Activated CD4-positive, alpha-beta memory T cell treated with anti-CD3 and anti-CD28 coated beads, Interleukin-2, amount 10 ng/mL, durations not matched to agents 7 days and 5 days (primary cell): ENCODE measurements at regions not wholly inside any gene's neighbourhood (a gene's known extent, or its start where the extent isn't known, plus 50 kb on each side); places are given as distances from the start of the nearest gene placed in this dataset.
"Not testable (repeated sequence)": the region's sequence is repeated elsewhere in the genome, so short reads cannot be mapped to it uniquely, and the experiment has no call there.

Source experiments
- CTCF ChIA-PET: fragments of 350-600 bp; sonication (Branson Sonifier 250); formaldehyde crosslinking; loops from one replicate; lab custom pipeline; 2021; ENCODE audit warnings: antibody characterized with exemption, inconsistent platforms; lab: Charles Lee
- POLR2A ChIA-PET: fragments of 350-600 bp; sonication (Branson Sonifier 250); formaldehyde crosslinking; loops from one replicate; lab custom pipeline; 2021; ENCODE audit warnings: antibody characterized with exemption; lab: Charles Lee
- DNase-seq: peaks from one replicate; pipeline ENCODE4 v3.0.0-alpha.2; 2020
- H3K27ac Mint-ChIP-seq: one replicate; pipeline ENCODE4 v1.8.0; 2021; ENCODE audit warnings: mild to moderate bottlenecking, mixed read lengths
- H3K27me3 Mint-ChIP-seq: one replicate; pipeline ENCODE4 v1.8.0; 2021; ENCODE audit warnings: mixed read lengths
- H3K36me3 Mint-ChIP-seq: one replicate; pipeline ENCODE4 v1.8.0; 2021; ENCODE audit warnings: low read depth, mixed read lengths
- H3K4me1 Mint-ChIP-seq: one replicate; pipeline ENCODE4 v1.8.0; 2021; ENCODE audit warnings: mixed read lengths
- H3K4me3 Mint-ChIP-seq: one replicate; pipeline ENCODE4 v1.8.0; 2021; ENCODE audit warnings: mild to moderate bottlenecking, mixed read lengths
- H3K9me3 Mint-ChIP-seq: one replicate; pipeline ENCODE4 v1.8.0; 2021; ENCODE audit warnings: mixed read lengths

- H3K9me3 Mint-ChIP-seq, H3K27me3 Mint-ChIP-seq, H3K36me3 Mint-ChIP-seq, POLR2A ChIA-PET, H3K4me1 Mint-ChIP-seq, H3K4me3 Mint-ChIP-seq, DNase-seq, CTCF ChIA-PET, H3K27ac Mint-ChIP-seq: not testable (repeated sequence)
These were observed 66.2 kb downstream of the SYT15 start for GRCh38 chr10:46645110-46645509.

- H3K27ac Mint-ChIP-seq, CTCF ChIA-PET, H3K4me3 Mint-ChIP-seq, DNase-seq, H3K4me1 Mint-ChIP-seq, H3K36me3 Mint-ChIP-seq, POLR2A ChIA-PET, H3K27me3 Mint-ChIP-seq, H3K9me3 Mint-ChIP-seq: not testable (repeated sequence)
These were observed 67.2 kb downstream of the SYT15 start for GRCh38 chr10:46646132-46646531.

- H3K4me3 Mint-ChIP-seq, CTCF ChIA-PET, DNase-seq, H3K27ac Mint-ChIP-seq, H3K27me3 Mint-ChIP-seq, H3K9me3 Mint-ChIP-seq, POLR2A ChIA-PET, H3K36me3 Mint-ChIP-seq, H3K4me1 Mint-ChIP-seq: not testable (repeated sequence)
These were observed 72.0 kb downstream of the SYT15 start for GRCh38 chr10:46650967-46651366.

GRCh38 chr10:46657437-46657836 lies 78.5 kb downstream of the SYT15 start:
- H3K27me3 Mint-ChIP-seq, H3K9me3 Mint-ChIP-seq, CTCF ChIA-PET, H3K27ac Mint-ChIP-seq, H3K4me1 Mint-ChIP-seq, POLR2A ChIA-PET, H3K36me3 Mint-ChIP-seq, DNase-seq, H3K4me3 Mint-ChIP-seq: not testable (repeated sequence)

GRCh38 chr10:46660027-46660834 lies 81.3 kb downstream of the SYT15 start:
- H3K27ac Mint-ChIP-seq, H3K36me3 Mint-ChIP-seq, H3K9me3 Mint-ChIP-seq, CTCF ChIA-PET, DNase-seq, H3K4me3 Mint-ChIP-seq, POLR2A ChIA-PET, H3K4me1 Mint-ChIP-seq, H3K27me3 Mint-ChIP-seq: not testable (repeated sequence)

DNA sequence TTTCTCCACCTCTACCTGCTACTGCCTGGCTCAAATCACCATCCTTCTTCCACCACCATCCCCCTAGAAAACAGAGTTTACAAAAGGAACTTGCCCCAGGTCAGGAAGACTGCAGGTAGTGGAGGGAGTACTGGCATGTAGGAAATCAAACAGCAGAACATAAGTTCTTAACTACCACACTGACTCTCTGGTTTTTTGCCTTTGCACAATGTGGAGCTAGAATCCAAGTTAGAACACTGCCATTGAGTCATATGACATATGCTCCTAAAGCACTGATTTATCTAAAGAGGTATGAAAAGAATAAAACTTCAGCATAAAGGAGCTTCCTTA lies 81.9 kb downstream of the SYT15 start:
- CTCF ChIA-PET, DNase-seq, H3K4me3 Mint-ChIP-seq, H3K36me3 Mint-ChIP-seq, POLR2A ChIA-PET, H3K9me3 Mint-ChIP-seq, H3K4me1 Mint-ChIP-seq, H3K27me3 Mint-ChIP-seq, H3K27ac Mint-ChIP-seq: not testable (repeated sequence)

- CTCF ChIA-PET, H3K27ac Mint-ChIP-seq, H3K36me3 Mint-ChIP-seq, H3K27me3 Mint-ChIP-seq, H3K4me1 Mint-ChIP-seq, POLR2A ChIA-PET, DNase-seq, H3K9me3 Mint-ChIP-seq, H3K4me3 Mint-ChIP-seq: not testable (repeated sequence)
These were observed 86.6 kb downstream of the SYT15 start for GRCh38 chr10:46665536-46665935.

DNA sequence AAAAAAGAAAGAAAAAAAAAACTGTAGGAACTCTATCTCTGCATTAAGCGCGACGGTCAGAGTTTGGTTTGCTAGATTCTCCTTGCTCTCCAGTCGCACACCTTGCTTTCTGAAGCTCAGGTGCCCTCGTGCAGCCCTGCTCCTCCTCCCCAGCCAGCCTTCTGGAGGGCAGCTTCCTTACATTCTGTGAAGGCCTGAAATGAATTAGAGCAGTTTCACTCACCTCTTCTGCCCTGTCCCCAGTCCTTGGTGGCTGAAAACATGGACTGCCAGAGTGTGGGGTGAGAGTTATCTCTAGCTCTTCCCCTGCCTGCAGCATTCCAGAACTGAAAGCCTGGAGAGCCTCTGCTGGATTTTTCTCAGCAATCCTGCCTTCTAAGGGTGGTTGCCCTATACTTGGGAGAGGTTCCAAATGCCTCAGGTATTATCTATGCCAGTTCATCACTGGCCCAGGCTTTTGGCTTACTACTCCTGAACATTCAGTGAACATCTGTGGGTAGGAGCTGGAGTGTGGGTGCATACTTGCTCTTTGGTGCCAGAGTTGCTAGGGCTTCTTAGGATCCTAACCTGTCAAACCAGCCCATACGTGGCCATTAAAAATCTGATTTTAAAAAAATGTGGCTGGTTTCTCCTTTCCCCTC lies 89.5 kb downstream of the SYT15 start:
- H3K9me3 Mint-ChIP-seq, H3K4me1 Mint-ChIP-seq, H3K27me3 Mint-ChIP-seq, POLR2A ChIA-PET, DNase-seq, CTCF ChIA-PET, H3K4me3 Mint-ChIP-seq, H3K36me3 Mint-ChIP-seq, H3K27ac Mint-ChIP-seq: not testable (repeated sequence)

DNA sequence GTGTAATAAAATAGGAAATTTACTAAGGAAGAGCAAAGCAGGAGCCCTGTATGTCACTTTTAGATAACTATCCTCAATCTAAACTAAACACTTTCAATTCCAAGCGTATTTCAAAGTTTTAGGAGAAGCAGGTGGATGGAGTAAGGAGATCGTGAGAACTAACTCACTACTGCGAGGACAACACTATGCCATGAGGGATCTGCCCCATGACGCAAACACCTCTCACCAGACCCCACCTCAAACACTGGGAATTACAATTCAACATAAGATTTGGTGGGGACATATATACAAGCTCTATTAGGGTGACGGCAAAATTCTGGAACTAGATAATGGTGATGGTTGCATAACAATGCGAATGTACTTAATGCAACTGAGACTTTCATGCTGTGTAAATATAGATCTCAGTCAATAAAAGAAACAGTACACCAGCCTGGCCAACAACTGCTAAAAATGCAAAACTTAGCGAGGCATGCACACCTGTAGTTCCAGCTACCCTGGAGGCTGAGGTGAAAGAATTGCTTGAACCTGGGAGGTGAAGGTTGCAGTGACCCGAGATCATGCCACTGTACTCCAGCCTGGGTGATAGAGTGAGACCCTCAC lies 99.0 kb downstream of the SYT15 start:
- H3K4me1 Mint-ChIP-seq, H3K27me3 Mint-ChIP-seq, DNase-seq, H3K4me3 Mint-ChIP-seq, H3K9me3 Mint-ChIP-seq, POLR2A ChIA-PET, H3K27ac Mint-ChIP-seq, CTCF ChIA-PET, H3K36me3 Mint-ChIP-seq: not testable (repeated sequence)

DNA sequence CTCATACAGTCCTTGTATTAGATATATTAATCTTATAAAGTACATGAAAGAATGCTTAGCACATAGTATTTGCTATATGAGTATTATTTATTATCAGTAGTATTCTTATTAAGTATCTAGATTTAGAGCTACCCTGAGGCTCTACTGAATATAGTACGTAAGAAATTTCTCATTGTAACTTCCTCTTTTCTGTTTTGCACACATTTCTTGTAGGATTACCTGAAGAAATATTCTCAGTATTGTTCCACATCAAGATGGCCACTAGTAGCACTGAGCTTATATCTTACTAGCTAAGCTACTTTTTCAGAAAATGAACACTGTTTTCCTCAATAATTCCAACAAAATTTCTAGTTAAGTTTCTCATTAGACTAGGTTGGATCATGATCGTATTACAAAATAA lies 112.5 kb downstream of the SYT15 start:
- POLR2A ChIA-PET, H3K4me1 Mint-ChIP-seq, H3K36me3 Mint-ChIP-seq, H3K4me3 Mint-ChIP-seq, CTCF ChIA-PET, H3K27ac Mint-ChIP-seq, H3K9me3 Mint-ChIP-seq, DNase-seq, H3K27me3 Mint-ChIP-seq: not testable (repeated sequence)

- H3K9me3 Mint-ChIP-seq, DNase-seq, POLR2A ChIA-PET, H3K4me1 Mint-ChIP-seq, H3K27ac Mint-ChIP-seq, H3K36me3 Mint-ChIP-seq, H3K4me3 Mint-ChIP-seq, CTCF ChIA-PET, H3K27me3 Mint-ChIP-seq: not testable (repeated sequence)
These were observed 114.3 kb downstream of the SYT15 start for GRCh38 chr10:46693218-46693617.

DNA sequence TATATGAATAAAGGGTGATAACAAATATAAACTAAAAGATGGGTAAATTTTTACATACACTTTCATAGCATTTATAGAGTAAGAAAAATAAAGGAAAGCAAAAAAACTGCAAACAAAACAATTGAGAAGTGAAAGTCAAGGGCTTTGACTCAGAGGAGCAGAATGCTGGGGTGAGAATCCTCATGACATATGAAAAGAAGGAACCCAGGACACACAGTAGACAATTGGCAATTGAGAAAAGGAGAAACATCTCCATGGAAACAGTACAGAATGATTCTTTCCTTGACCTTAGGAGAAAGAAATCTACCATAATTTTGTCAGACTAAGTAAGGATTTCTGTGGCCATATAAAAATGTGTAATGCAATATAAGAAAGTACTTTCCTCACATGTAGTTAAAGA lies 138.3 kb downstream of the SYT15 start:
- POLR2A ChIA-PET, CTCF ChIA-PET, H3K4me3 Mint-ChIP-seq, H3K27ac Mint-ChIP-seq, H3K36me3 Mint-ChIP-seq, H3K4me1 Mint-ChIP-seq, DNase-seq, H3K9me3 Mint-ChIP-seq: not testable (repeated sequence)
- peaks cover 18% of the 10 kb centered on the region for H3K27me3 Mint-ChIP-seq

DNA sequence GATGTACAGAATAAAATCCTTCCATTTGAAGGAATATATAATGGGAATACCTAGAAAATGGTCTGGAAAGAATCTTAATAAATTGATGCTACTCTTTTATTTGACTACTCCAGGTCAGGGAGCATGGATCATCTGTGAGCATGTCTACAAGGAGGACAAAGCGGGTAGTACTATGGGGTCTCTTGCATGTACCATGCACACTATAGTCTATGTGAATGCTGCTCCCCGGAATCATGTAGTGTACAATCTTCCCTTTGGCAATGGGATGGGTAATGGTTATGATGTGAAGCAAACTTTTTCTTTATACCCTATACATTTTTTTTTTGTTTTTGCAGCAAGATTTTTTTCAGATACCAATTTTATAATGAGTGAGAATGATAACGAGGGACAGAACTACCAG lies 139.1 kb downstream of the SYT15 start:
- POLR2A ChIA-PET, H3K4me3 Mint-ChIP-seq, H3K4me1 Mint-ChIP-seq, DNase-seq, H3K27ac Mint-ChIP-seq, H3K36me3 Mint-ChIP-seq, H3K9me3 Mint-ChIP-seq, CTCF ChIA-PET: not testable (repeated sequence)
- H3K27me3 Mint-ChIP-seq: peaks cover 19% of the 10 kb centered on the region

DNA sequence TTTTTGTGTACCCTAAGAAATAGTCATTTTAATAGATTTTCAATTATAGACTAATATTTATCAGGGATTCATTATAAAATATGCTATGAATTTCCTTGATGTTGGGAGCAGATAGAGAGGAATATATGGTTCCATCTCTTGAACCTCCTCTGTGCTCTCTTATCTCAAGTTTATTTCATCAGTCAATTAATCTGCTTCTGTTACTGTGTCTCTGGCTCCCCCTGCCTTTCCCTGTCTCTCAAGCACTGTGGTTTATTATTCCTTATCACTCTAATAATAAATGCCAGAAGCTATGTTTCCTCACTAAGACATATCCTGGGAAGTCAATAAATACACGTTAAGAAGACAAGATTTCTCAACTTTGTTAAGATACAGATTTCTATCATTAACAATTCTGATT lies 141.5 kb downstream of the SYT15 start:
- POLR2A ChIA-PET, CTCF ChIA-PET, H3K4me1 Mint-ChIP-seq, H3K27ac Mint-ChIP-seq, H3K36me3 Mint-ChIP-seq, H3K4me3 Mint-ChIP-seq, H3K9me3 Mint-ChIP-seq, DNase-seq: not testable (repeated sequence)
- H3K27me3 Mint-ChIP-seq: peaks cover 28% of the 10 kb centered on the region
